ENCODE measurements at regions not wholly inside any gene's neighbourhood (a gene's known extent, or its start where the extent isn't known, plus 50 kb on each side); places are given as distances from the start of the nearest gene placed in this dataset.

DNA sequence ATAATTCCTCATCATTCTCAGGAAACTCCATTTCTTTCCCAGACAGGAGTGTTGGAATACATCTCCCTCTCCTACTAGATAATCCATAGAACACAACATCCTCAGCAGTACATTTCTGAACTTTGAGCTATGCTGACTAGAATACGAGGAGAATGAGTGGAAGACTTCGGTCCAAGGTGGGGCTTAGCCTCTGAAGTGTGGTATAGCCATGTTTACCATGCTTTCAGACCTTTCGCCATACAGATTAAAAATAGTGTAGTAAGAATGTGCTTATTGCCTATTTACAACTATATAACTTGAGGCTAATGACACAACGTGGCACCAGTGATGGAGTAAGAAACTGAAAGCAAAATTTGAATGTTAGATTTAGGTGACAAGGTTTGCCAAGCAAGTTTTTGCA lies 184.5 kb upstream of the KRR1 start:
- TF ChIP-seq, protein P1, sequence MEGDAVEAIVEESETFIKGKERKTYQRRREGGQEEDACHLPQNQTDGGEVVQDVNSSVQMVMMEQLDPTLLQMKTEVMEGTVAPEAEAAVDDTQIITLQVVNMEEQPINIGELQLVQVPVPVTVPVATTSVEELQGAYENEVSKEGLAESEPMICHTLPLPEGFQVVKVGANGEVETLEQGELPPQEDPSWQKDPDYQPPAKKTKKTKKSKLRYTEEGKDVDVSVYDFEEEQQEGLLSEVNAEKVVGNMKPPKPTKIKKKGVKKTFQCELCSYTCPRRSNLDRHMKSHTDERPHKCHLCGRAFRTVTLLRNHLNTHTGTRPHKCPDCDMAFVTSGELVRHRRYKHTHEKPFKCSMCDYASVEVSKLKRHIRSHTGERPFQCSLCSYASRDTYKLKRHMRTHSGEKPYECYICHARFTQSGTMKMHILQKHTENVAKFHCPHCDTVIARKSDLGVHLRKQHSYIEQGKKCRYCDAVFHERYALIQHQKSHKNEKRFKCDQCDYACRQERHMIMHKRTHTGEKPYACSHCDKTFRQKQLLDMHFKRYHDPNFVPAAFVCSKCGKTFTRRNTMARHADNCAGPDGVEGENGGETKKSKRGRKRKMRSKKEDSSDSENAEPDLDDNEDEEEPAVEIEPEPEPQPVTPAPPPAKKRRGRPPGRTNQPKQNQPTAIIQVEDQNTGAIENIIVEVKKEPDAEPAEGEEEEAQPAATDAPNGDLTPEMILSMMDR (IDR thresholded peaks at IDR 0.05), result no peak
- TF ChIP-seq POLR2AphosphoS5 (IDR thresholded peaks at IDR 0.05) (no peak), POLR2A (IDR thresholded peaks at IDR 0.05) (no peak)

Data from breast epithelium (tissue), 3 donors.